MM.1S (cell line): ENCODE measurements at regions not wholly inside any gene's neighbourhood (a gene's known extent, or its start where the extent isn't known, plus 50 kb on each side); places are given as distances from the start of the nearest gene placed in this dataset.

Experiments
- DNase-seq: peaks from one replicate; pipeline ENCODE4 v3.0.0-alpha.2; 2015
- H2AFZ ChIP-seq: fragments of 300-600 bp; sonication (generic); 2 replicates; pipeline ENCODE4 v1.6.0; 2016; ENCODE audit warnings: antibody characterized with exemption, low read length
- H3F3A ChIP-seq: fragments of 300-600 bp; sonication (generic); 2 replicates; pipeline ENCODE4 v1.6.1; 2016; ENCODE audit warnings: mild to moderate bottlenecking, antibody characterized with exemption, low read length, moderate library complexity, mixed read lengths; ENCODE audit not compliant: insufficient read depth
- H3K27ac ChIP-seq: fragments of 300-600 bp; sonication (generic); 2 replicates; pipeline ENCODE4 v1.5.1; 2016; ENCODE audit warnings: mild to moderate bottlenecking, low read length
- H3K27me3 ChIP-seq: fragments of 300-600 bp; sonication (generic); replicated peaks from 2 replicates; pipeline ENCODE4 v1.6.0; 2016; ENCODE audit warnings: low read length; ENCODE audit not compliant: insufficient read depth
- H3K36me3 ChIP-seq: fragments of 300-600 bp; sonication (generic); replicated peaks from 2 replicates; pipeline ENCODE4 v1.6.1; 2016; ENCODE audit warnings: mild to moderate bottlenecking, low read length, mixed read lengths; ENCODE audit not compliant: insufficient read depth
- H3K4me1 ChIP-seq: fragments of 300-600 bp; sonication (generic); 2 replicates; pipeline ENCODE4 v1.6.1; 2016; ENCODE audit warnings: low read length, mixed read lengths
- H3K4me2 ChIP-seq: fragments of 300-600 bp; sonication (generic); 2 replicates; pipeline ENCODE4 v1.6.0; 2016; ENCODE audit warnings: low read depth, low read length
- H3K4me3 ChIP-seq: fragments of 300-600 bp; sonication (generic); 2 replicates; pipeline ENCODE4 v1.5.1; 2016; ENCODE audit warnings: low read length, mixed read lengths
- H3K79me2 ChIP-seq: fragments of 300-600 bp; sonication (generic); 2 replicates; pipeline ENCODE4 v1.6.1; 2016; ENCODE audit warnings: mixed run types, low read length, mixed read lengths
- H3K9ac ChIP-seq: fragments of 300-600 bp; sonication (generic); 2 replicates; pipeline ENCODE4 v1.6.1; 2016; ENCODE audit warnings: low read length, mixed read lengths
- H3K9me2 ChIP-seq: fragments of 300-600 bp; sonication (generic); replicated peaks from 2 replicates; pipeline ENCODE4 v1.6.1; 2016; ENCODE audit warnings: mild to moderate bottlenecking, low read length, mixed read lengths; ENCODE audit not compliant: insufficient read depth
- H3K9me3 ChIP-seq: fragments of 300-600 bp; sonication (generic); replicated peaks from 2 replicates; pipeline ENCODE4 v1.6.1; 2016; ENCODE audit warnings: mild to moderate bottlenecking, low read length, mixed read lengths; ENCODE audit not compliant: insufficient read depth
- H4K20me1 ChIP-seq: fragments of 300-600 bp; sonication (generic); 2 replicates; pipeline ENCODE4 v1.6.1; 2016; ENCODE audit warnings: mild to moderate bottlenecking, low read length, moderate library complexity, mixed read lengths; ENCODE audit not compliant: insufficient read depth
- EZH2 ChIP-seq: fragments of 300-600 bp; sonication (generic); optimal IDR thresholded peaks from 2 replicates; pipeline ENCODE3; 2017; ENCODE audit warnings: low read depth, mild to moderate bottlenecking, antibody characterized with exemption, low read length, mixed read lengths
- EZH2phosphoT487 ChIP-seq: fragments of 300-600 bp; sonication (generic); IDR thresholded peaks from 2 replicates; pipeline ENCODE4 v1.6.1; 2018; ENCODE audit warnings: antibody characterized with exemption, low read length
- TF ChIP-seq, protein P1 (sequence below): fragments of 300-600 bp; sonication (generic); IDR thresholded peaks from 2 replicates; pipeline ENCODE4 v1.5.1; 2016; ENCODE audit warnings: antibody characterized with exemption, low read length, mixed read lengths

- Histone ChIP-seq H3K4me3 (no peak overlapping the region), H4K20me1 (no peaks in the 10 kb centered on the region), H3F3A (no peaks in the 10 kb centered on the region), H3K27ac (no peak overlapping the region), H3K27me3 (no peaks in the 10 kb centered on the region), H3K4me1 (no peaks in the 10 kb centered on the region), H3K9me3 (no peaks in the 10 kb centered on the region), H3K79me2 (no peaks in the 10 kb centered on the region), H2AFZ (no peak overlapping the region), H3K4me2 (no peak overlapping the region), H3K36me3 (no peaks in the 10 kb centered on the region), H3K9me2 (no peaks in the 10 kb centered on the region), H3K9ac (no peak overlapping the region)
- DNase-seq: peak; percentile 41
- TF ChIP-seq, protein P1, sequence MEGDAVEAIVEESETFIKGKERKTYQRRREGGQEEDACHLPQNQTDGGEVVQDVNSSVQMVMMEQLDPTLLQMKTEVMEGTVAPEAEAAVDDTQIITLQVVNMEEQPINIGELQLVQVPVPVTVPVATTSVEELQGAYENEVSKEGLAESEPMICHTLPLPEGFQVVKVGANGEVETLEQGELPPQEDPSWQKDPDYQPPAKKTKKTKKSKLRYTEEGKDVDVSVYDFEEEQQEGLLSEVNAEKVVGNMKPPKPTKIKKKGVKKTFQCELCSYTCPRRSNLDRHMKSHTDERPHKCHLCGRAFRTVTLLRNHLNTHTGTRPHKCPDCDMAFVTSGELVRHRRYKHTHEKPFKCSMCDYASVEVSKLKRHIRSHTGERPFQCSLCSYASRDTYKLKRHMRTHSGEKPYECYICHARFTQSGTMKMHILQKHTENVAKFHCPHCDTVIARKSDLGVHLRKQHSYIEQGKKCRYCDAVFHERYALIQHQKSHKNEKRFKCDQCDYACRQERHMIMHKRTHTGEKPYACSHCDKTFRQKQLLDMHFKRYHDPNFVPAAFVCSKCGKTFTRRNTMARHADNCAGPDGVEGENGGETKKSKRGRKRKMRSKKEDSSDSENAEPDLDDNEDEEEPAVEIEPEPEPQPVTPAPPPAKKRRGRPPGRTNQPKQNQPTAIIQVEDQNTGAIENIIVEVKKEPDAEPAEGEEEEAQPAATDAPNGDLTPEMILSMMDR: peak; percentile 77
- TF ChIP-seq EZH2 (no peak), EZH2phosphoT487 (no peak)
These were observed 1246.5 kb downstream of the UQCRFS1 start for GRCh38 chr19:27966390-27966816.

DNA sequence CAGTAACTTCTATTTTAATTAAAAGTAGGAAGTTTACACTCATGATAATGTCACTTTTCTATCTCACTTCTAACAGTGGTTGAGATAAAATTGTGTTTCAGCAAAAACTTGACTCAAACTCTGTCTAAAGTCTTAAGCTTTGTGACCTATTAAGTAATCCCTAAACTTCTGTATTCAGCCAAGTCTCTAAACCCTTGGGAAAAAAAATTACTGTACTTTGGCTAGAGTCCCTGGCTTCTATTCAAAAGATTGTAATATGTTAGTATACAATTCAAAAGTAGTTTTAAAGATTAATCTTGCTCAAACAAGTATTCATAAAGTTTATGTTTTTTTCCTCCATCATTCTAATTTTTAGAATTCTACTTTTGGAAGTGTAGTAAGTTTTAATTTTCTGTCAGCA is 1248.8 kb downstream of the UQCRFS1 start:
- Histone ChIP-seq H3K36me3 (no peaks in the 10 kb centered on the region), H3K9ac (no peak overlapping the region), H3F3A (no peaks in the 10 kb centered on the region), H3K4me1 (no peaks in the 10 kb centered on the region), H3K9me3 (no peaks in the 10 kb centered on the region), H2AFZ (no peak overlapping the region), H3K4me3 (no peak overlapping the region), H4K20me1 (no peaks in the 10 kb centered on the region), H3K9me2 (no peaks in the 10 kb centered on the region), H3K27ac (no peak overlapping the region), H3K79me2 (no peaks in the 10 kb centered on the region), H3K4me2 (no peak overlapping the region), H3K27me3 (no peaks in the 10 kb centered on the region)
- DNase-seq: no peak
- no peak for TF ChIP-seq EZH2
- TF ChIP-seq, protein P1: no peak
- TF ChIP-seq EZH2phosphoT487: no peak

DNA sequence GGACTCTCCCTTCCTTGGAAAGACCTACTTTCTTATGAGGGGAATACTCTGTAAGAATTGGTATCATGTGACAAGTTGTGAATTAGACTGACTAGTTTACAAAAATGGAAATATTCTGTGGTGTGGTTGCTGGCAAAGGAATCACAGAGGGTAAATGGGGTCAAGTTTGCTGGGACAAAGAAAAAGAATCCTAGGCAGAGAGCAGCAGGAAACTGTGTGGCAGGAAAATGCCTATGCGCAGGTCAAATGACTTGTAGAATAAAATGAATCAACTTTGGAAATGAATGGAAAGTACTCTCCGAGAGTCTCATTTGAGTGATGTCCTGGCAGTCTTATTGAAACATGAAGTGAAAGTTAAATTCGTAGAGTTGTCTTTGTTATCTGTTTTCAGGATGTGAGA is 1250.7 kb downstream of the UQCRFS1 start:
- no peaks in the 10 kb centered on the region for H3K9me2 ChIP-seq
- H3K27me3 ChIP-seq: no peaks in the 10 kb centered on the region
- H3K4me1 ChIP-seq: no peaks in the 10 kb centered on the region
- no peaks in the 10 kb centered on the region for H3F3A ChIP-seq
- no peaks in the 10 kb centered on the region for H3K9me3 ChIP-seq
- H3K4me2 ChIP-seq: no peak overlapping the region
- H3K79me2 ChIP-seq: no peaks in the 10 kb centered on the region
- TF ChIP-seq EZH2 (no peak), EZH2phosphoT487 (no peak)
- TF ChIP-seq, protein P1: no peak
- H4K20me1 ChIP-seq: no peaks in the 10 kb centered on the region
- H3K27ac ChIP-seq: no peak overlapping the region
- H3K9ac ChIP-seq: no peak overlapping the region
- no peak overlapping the region for H2AFZ ChIP-seq
- H3K36me3 ChIP-seq: no peaks in the 10 kb centered on the region
- no peak for DNase-seq
- no peak overlapping the region for H3K4me3 ChIP-seq
